GM23338 (cell line): ENCODE measurements at regions not wholly inside any gene's neighbourhood (a gene's known extent, or its start where the extent isn't known, plus 50 kb on each side); places are given as distances from the start of the nearest gene placed in this dataset.
A peak's percentile ranks its signal among the peaks of the same experiment; 100 is the strongest.

ENCODE experiments used
- ATAC-seq: fragments of 200-7000 bp; cut with Tn5 transposase; 3 replicates; pipeline ENCODE4 v1.9.1; 2020
- DNase-seq: peaks from one replicate; pipeline ENCODE4 v3.0.0-alpha.2; 2015; ENCODE audit warnings: low spot score
- H2AFZ ChIP-seq: fragments of 200-600 bp; sonication (generic); 2 replicates; pipeline ENCODE4 v1.8.0; 2016; ENCODE audit warnings: antibody characterized with exemption, mild to moderate bottlenecking, moderate library complexity
- H3F3A ChIP-seq: fragments of 200-600 bp; sonication (generic); replicated peaks from 2 replicates; pipeline ENCODE4 v1.8.0; 2017; ENCODE audit warnings: antibody characterized with exemption, mixed run types, low read depth
- H3K27ac ChIP-seq: fragments of 200-600 bp; sonication (generic); 2 replicates; pipeline ENCODE4 v1.6.1; 2016; ENCODE audit warnings: low read depth
- H3K27me3 ChIP-seq: fragments of 200-600 bp; sonication (generic); 2 replicates; pipeline ENCODE4 v1.8.0; 2016; ENCODE audit warnings: mild to moderate bottlenecking, mixed run types, moderate library complexity; ENCODE audit not compliant: insufficient read depth
- H3K36me3 ChIP-seq: fragments of 200-600 bp; sonication (generic); 2 replicates; pipeline ENCODE4 v1.8.0; 2016; ENCODE audit warnings: mild to moderate bottlenecking; ENCODE audit not compliant: insufficient read depth
- H3K4me1 ChIP-seq: fragments of 200-600 bp; sonication (generic); 2 replicates; pipeline ENCODE4 v1.8.0; 2016; ENCODE audit warnings: mild to moderate bottlenecking, moderate library complexity; ENCODE audit not compliant: insufficient read depth
- H3K4me2 ChIP-seq: fragments of 200-600 bp; sonication (generic); 2 replicates; pipeline ENCODE4 v1.7.1; 2017; ENCODE audit warnings: mixed run types
- H3K4me3 ChIP-seq: fragments of 200-600 bp; sonication (generic); 2 replicates; pipeline ENCODE4 v1.6.1; 2016; ENCODE audit warnings: mixed run types
- H3K79me2 ChIP-seq: fragments of 200-600 bp; sonication (generic); replicated peaks from 2 replicates; pipeline ENCODE4 v1.8.0; 2017; ENCODE audit warnings: mild to moderate bottlenecking; ENCODE audit not compliant: insufficient read depth
- H3K9me2 ChIP-seq: fragments of 200-600 bp; sonication (generic); 2 replicates; pipeline ENCODE4 v1.8.0; 2017; ENCODE audit not compliant: insufficient read depth
- H4K20me1 ChIP-seq: fragments of 200-600 bp; sonication (generic); replicated peaks from 2 replicates; pipeline ENCODE4 v1.8.0; 2017; ENCODE audit warnings: mild to moderate bottlenecking; ENCODE audit not compliant: insufficient read depth
- H3K27ac Mint-ChIP-seq: 2 replicates; pipeline ENCODE4 v1.8.0; 2020; ENCODE audit warnings: inconsistent platforms, mild to moderate bottlenecking, moderate library complexity, mixed read lengths
- H3K27me3 Mint-ChIP-seq: 3 replicates; pipeline ENCODE4 v1.8.0; 2022; ENCODE audit warnings: low read depth, mild to moderate bottlenecking, moderate library complexity, mixed read lengths, inconsistent platforms; ENCODE audit not compliant: insufficient read depth, poor library complexity
- H3K36me3 Mint-ChIP-seq: 3 replicates; pipeline ENCODE4 v1.8.0; 2021; ENCODE audit warnings: low read depth, mild to moderate bottlenecking, inconsistent platforms, moderate library complexity, mixed read lengths
- H3K4me1 Mint-ChIP-seq: 3 replicates; pipeline ENCODE4 v1.8.0; 2020; ENCODE audit warnings: mild to moderate bottlenecking, inconsistent platforms, mixed read lengths
- H3K4me3 Mint-ChIP-seq: 3 replicates; pipeline ENCODE4 v1.8.0; 2021; ENCODE audit warnings: moderate library complexity, mild to moderate bottlenecking, inconsistent platforms, mixed read lengths
- H3K9me3 Mint-ChIP-seq: 3 replicates; pipeline ENCODE4 v1.8.0; 2020; ENCODE audit warnings: moderate library complexity, mild to moderate bottlenecking, inconsistent platforms, mixed read lengths
- CREB1 ChIP-seq: fragments of 250-450 bp; sonication (Bioruptor Pico); IDR thresholded peaks from 2 replicates; pipeline ENCODE4 v1.5.0; 2020; ENCODE audit warnings: low read depth, mild to moderate bottlenecking, moderate library complexity
- EZH2 ChIP-seq: fragments of 200-600 bp; sonication (generic); IDR thresholded peaks from one replicate; pipeline ENCODE4 v1.8.0; 2017; ENCODE audit warnings: antibody characterized with exemption, mild to moderate bottlenecking, low read depth; ENCODE audit not compliant: unreplicated experiment
- EZH2phosphoT487 ChIP-seq: fragments of 200-600 bp; sonication (generic); IDR thresholded peaks from one replicate; pipeline ENCODE4 v1.8.1; 2018; ENCODE audit warnings: antibody characterized with exemption; ENCODE audit not compliant: unreplicated experiment
- JUNB ChIP-seq: IDR thresholded peaks from one replicate; pipeline ENCODE4 v1.6.1; 2016; ENCODE audit warnings: antibody characterized with exemption; ENCODE audit not compliant: unreplicated experiment
- NANOG ChIP-seq: IDR thresholded peaks from 2 replicates; pipeline ENCODE4 v1.6.1; 2016; ENCODE audit warnings: antibody characterized with exemption, borderline replicate concordance
- POLR2AphosphoS5 ChIP-seq: IDR thresholded peaks from 2 replicates; pipeline ENCODE4 v1.6.1; 2016; ENCODE audit warnings: antibody characterized with exemption, low read depth
- STAT1 ChIP-seq: IDR thresholded peaks from one replicate; pipeline ENCODE4 v1.6.1; 2016; ENCODE audit warnings: antibody characterized with exemption; ENCODE audit not compliant: unreplicated experiment
- ZNF114 ChIP-seq: fragments of 250-450 bp; sonication (Bioruptor Pico); IDR thresholded peaks from 2 replicates; pipeline ENCODE4 v1.5.0; 2020; ENCODE audit warnings: mild to moderate bottlenecking, moderate library complexity
- ZNF331 ChIP-seq: fragments of 250-450 bp; sonication (Bioruptor Pico); IDR thresholded peaks from 2 replicates; pipeline ENCODE4 v1.5.0; 2020; ENCODE audit warnings: low read depth, mild to moderate bottlenecking, moderate library complexity
- TF ChIP-seq, protein P1 (sequence below): IDR thresholded peaks from 2 replicates; pipeline ENCODE4 v1.6.1; 2016; ENCODE audit warnings: antibody characterized with exemption
- TF ChIP-seq, protein P2 (sequence below): fragments of 250-450 bp; sonication (Bioruptor Pico); IDR thresholded peaks from 2 replicates; pipeline ENCODE4 v1.5.0; 2020; ENCODE audit warnings: mild to moderate bottlenecking, moderate library complexity
- TF ChIP-seq, protein P3 (sequence below), 2 experiments: fragments of 200-600 bp in 1 of 2; sonication (generic) in 1 of 2; conservative IDR thresholded peaks; 2 replicates each; pipeline versions ENCODE4 v1.5.1 to v1.6.1; 2016 to 2017; ENCODE audit warnings: antibody characterized with exemption in 2 of 2, low read depth in 2 of 2, mild to moderate bottlenecking in 2 of 2, moderate library complexity in 1 of 2

DNA sequence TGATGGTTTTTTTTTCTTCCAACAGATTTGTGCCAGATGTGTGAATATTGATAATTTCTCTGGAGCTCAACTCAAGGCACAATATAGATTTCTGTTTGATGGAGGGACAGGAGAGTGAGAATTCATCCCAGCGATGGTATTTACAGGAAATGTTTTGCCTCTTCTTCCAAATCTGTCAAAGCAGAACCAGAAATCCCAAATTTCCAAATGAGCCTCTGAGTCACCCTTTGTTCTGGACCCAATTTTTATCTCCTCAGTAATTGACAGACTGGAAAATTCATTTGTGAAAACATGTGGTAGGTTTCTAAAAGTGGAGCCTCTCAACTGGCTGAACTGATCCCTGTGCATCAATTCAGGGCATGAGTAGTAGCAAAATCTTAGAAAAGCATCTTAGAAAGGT lies 223.2 kb upstream of the TSHZ2 start:
- no peaks in the 10 kb centered on the region for H3K9me2 ChIP-seq
- H3K36me3 ChIP-seq: no peaks in the 10 kb centered on the region
- no peaks in the 10 kb centered on the region for H3K79me2 ChIP-seq
- no peak overlapping the region for H3K4me3 ChIP-seq
- no peak overlapping the region for H3K4me2 ChIP-seq
- H4K20me1 ChIP-seq: no peaks in the 10 kb centered on the region
- no peaks in the 10 kb centered on the region for H3K4me1 ChIP-seq
- H3K27ac ChIP-seq: no peak overlapping the region
- Mint-ChIP-seq H3K4me3 (no peak overlapping the region), H3K27ac (no peak overlapping the region), H3K36me3 (no peaks in the 10 kb centered on the region), H3K27me3 (peaks cover 2% of the 10 kb centered on the region), H3K9me3 (no peaks in the 10 kb centered on the region), H3K4me1 (peaks cover 4% of the 10 kb centered on the region; the same call in 2 of the 3 replicates)
- TF ChIP-seq STAT1: no peak
- TF ChIP-seq, protein P1, sequence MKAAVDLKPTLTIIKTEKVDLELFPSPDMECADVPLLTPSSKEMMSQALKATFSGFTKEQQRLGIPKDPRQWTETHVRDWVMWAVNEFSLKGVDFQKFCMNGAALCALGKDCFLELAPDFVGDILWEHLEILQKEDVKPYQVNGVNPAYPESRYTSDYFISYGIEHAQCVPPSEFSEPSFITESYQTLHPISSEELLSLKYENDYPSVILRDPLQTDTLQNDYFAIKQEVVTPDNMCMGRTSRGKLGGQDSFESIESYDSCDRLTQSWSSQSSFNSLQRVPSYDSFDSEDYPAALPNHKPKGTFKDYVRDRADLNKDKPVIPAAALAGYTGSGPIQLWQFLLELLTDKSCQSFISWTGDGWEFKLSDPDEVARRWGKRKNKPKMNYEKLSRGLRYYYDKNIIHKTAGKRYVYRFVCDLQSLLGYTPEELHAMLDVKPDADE: no peak
- TF ChIP-seq NANOG: no peak
- TF ChIP-seq ZNF331 (CRISPR knock-in tag): no peak
- ATAC-seq (no peak), DNase-seq (no peak)
- H3K27me3 ChIP-seq: no peaks in the 10 kb centered on the region
- H2AFZ ChIP-seq: no peak overlapping the region
- no peaks in the 10 kb centered on the region for H3F3A ChIP-seq

DNA sequence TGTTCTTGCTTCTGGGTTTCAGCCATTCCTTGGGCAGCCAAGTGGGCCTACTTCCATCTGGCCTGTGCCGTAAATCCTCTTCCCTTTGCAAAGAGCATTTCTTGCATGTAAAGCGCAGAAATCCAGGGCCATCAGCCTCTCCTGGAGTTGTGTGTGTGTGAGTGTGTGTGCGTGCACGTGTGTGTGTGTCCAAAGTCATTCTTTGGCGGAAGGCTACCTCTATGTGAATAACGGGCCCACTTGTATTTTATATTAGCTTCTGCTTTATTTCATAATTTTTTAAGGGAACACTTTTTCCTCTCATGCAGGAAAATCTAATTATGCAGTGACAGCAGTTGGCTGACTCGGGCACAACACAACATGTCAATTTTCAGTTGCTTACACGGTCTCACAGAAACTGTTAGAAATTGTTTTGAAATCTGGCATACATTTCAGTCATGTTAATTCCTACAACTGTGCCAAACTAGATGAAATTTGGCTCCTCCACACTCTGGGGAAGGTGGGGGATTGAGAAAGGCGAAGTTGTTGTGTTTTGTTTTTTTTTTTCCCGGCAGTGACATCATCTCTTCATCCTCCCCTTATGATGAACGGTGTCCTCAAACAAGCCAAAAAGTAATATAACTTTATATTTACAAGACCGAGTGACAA lies 223.7 kb upstream of the TSHZ2 start:
- Histone ChIP-seq H3K79me2 (no peaks in the 10 kb centered on the region), H3K36me3 (no peaks in the 10 kb centered on the region), H2AFZ (peak overlapping the region; percentile 28; the same call in 1 of the 2 replicates), H3K4me1 (0 out of 2 replicates have a peak, but pooled peaks cover 4% of the 10 kb centered on the region), H3K27ac (no peak overlapping the region), H3K4me3 (no peak overlapping the region), H4K20me1 (no peaks in the 10 kb centered on the region), H3K9me2 (no peaks in the 10 kb centered on the region), H3K4me2 (no peak overlapping the region), H3F3A (no peaks in the 10 kb centered on the region), H3K27me3 (no peaks in the 10 kb centered on the region)
- Mint-ChIP-seq H3K9me3 (no peaks in the 10 kb centered on the region), H3K27ac (no peak overlapping the region), H3K36me3 (no peaks in the 10 kb centered on the region), H3K4me3 (no peak overlapping the region), H3K27me3 (peaks cover 2% of the 10 kb centered on the region), H3K4me1 (peaks cover 10% of the 10 kb centered on the region)
- ATAC-seq (no peak), DNase-seq (no peak)
- TF ChIP-seq CREB1 (CRISPR knock-in tag) (no peak), JUNB (no peak), EZH2 (no peak), STAT1 (no peak), POLR2AphosphoS5 (no peak), EZH2phosphoT487 (no peak), NANOG (no peak), ZNF114 (no peak)
- TF ChIP-seq, protein P2, sequence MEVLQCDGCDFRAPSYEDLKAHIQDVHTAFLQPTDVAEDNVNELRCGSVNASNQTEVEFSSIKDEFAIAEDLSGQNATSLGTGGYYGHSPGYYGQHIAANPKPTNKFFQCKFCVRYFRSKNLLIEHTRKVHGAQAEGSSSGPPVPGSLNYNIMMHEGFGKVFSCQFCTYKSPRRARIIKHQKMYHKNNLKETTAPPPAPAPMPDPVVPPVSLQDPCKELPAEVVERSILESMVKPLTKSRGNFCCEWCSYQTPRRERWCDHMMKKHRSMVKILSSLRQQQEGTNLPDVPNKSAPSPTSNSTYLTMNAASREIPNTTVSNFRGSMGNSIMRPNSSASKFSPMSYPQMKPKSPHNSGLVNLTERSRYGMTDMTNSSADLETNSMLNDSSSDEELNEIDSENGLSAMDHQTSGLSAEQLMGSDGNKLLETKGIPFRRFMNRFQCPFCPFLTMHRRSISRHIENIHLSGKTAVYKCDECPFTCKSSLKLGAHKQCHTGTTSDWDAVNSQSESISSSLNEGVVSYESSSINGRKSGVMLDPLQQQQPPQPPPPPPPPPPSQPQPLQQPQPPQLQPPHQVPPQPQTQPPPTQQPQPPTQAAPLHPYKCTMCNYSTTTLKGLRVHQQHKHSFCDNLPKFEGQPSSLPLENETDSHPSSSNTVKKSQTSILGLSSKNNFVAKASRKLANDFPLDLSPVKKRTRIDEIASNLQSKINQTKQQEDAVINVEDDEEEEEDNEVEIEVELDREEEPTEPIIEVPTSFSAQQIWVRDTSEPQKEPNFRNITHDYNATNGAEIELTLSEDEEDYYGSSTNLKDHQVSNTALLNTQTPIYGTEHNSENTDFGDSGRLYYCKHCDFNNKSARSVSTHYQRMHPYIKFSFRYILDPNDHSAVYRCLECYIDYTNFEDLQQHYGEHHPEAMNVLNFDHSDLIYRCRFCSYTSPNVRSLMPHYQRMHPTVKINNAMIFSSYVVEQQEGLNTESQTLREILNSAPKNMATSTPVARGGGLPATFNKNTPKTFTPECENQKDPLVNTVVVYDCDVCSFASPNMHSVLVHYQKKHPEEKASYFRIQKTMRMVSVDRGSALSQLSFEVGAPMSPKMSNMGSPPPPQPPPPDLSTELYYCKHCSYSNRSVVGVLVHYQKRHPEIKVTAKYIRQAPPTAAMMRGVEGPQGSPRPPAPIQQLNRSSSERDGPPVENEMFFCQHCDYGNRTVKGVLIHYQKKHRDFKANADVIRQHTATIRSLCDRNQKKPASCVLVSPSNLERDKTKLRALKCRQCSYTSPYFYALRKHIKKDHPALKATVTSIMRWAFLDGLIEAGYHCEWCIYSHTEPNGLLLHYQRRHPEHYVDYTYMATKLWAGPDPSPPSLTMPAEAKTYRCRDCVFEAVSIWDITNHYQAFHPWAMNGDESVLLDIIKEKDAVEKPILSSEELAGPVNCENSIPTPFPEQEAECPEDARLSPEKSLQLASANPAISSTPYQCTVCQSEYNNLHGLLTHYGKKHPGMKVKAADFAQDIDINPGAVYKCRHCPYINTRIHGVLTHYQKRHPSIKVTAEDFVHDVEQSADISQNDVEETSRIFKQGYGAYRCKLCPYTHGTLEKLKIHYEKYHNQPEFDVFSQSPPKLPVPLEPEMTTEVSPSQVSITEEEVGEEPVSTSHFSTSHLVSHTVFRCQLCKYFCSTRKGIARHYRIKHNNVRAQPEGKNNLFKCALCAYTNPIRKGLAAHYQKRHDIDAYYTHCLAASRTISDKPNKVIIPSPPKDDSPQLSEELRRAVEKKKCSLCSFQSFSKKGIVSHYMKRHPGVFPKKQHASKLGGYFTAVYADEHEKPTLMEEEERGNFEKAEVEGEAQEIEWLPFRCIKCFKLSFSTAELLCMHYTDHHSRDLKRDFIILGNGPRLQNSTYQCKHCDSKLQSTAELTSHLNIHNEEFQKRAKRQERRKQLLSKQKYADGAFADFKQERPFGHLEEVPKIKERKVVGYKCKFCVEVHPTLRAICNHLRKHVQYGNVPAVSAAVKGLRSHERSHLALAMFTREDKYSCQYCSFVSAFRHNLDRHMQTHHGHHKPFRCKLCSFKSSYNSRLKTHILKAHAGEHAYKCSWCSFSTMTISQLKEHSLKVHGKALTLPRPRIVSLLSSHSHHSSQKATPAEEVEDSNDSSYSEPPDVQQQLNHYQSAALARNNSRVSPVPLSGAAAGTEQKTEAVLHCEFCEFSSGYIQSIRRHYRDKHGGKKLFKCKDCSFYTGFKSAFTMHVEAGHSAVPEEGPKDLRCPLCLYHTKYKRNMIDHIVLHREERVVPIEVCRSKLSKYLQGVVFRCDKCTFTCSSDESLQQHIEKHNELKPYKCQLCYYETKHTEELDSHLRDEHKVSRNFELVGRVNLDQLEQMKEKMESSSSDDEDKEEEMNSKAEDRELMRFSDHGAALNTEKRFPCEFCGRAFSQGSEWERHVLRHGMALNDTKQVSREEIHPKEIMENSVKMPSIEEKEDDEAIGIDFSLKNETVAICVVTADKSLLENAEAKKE (CRISPR knock-in tag): no peak
- TF ChIP-seq, protein P1: no peak
- TF ChIP-seq, protein P3, sequence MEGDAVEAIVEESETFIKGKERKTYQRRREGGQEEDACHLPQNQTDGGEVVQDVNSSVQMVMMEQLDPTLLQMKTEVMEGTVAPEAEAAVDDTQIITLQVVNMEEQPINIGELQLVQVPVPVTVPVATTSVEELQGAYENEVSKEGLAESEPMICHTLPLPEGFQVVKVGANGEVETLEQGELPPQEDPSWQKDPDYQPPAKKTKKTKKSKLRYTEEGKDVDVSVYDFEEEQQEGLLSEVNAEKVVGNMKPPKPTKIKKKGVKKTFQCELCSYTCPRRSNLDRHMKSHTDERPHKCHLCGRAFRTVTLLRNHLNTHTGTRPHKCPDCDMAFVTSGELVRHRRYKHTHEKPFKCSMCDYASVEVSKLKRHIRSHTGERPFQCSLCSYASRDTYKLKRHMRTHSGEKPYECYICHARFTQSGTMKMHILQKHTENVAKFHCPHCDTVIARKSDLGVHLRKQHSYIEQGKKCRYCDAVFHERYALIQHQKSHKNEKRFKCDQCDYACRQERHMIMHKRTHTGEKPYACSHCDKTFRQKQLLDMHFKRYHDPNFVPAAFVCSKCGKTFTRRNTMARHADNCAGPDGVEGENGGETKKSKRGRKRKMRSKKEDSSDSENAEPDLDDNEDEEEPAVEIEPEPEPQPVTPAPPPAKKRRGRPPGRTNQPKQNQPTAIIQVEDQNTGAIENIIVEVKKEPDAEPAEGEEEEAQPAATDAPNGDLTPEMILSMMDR (conservative IDR thresholded peaks at IDR 0.05; ENCODE audit: low read depth in 2 of 2): no peak
